HL-60 (cell line): ENCODE measurements at regions not wholly inside any gene's neighbourhood (a gene's known extent, or its start where the extent isn't known, plus 50 kb on each side); places are given as distances from the start of the nearest gene placed in this dataset.
"Not testable (repeated sequence)": the region's sequence is repeated elsewhere in the genome, so short reads cannot be mapped to it uniquely, and the experiment has no call there.

Source experiments
- DNase-seq, 2 experiments: peaks; one replicate each; pipeline ENCODE4 v3.0.0-alpha.2; 2010 to 2020; ENCODE audit warnings: low read depth in 1 of 2, low spot score in 1 of 2
- H3K27ac ChIP-seq: fragments of 250-450 bp; sonication (Bioruptor Pico); replicated peaks from 2 replicates; pipeline ENCODE4 v1.5.1; 2020; ENCODE audit warnings: mild to moderate bottlenecking, moderate library complexity
- H3K27me3 ChIP-seq: fragments of 250-450 bp; sonication (Bioruptor Pico); 2 replicates; pipeline ENCODE4 v1.5.1; 2021; ENCODE audit warnings: mild to moderate bottlenecking, moderate library complexity; ENCODE audit not compliant: insufficient read depth, poor library complexity, severe bottlenecking
- H3K4me3 ChIP-seq: replicated peaks from 2 replicates; pipeline ENCODE4 v1.5.1; 2011; ENCODE audit warnings: mild to moderate bottlenecking, control low read depth, low read length; ENCODE audit not compliant: insufficient read depth

- DNase-seq, H3K27me3 ChIP-seq, H3K27ac ChIP-seq, H3K4me3 ChIP-seq: not testable (repeated sequence)
Observed at GRCh38 chr21:13986996-13987958, 223.5 kb downstream of the LIPI start.

- H3K4me3 ChIP-seq, result not testable (repeated sequence)
Observed at GRCh38 chr21:13985865-13986863, 224.6 kb downstream of the LIPI start.

DNA sequence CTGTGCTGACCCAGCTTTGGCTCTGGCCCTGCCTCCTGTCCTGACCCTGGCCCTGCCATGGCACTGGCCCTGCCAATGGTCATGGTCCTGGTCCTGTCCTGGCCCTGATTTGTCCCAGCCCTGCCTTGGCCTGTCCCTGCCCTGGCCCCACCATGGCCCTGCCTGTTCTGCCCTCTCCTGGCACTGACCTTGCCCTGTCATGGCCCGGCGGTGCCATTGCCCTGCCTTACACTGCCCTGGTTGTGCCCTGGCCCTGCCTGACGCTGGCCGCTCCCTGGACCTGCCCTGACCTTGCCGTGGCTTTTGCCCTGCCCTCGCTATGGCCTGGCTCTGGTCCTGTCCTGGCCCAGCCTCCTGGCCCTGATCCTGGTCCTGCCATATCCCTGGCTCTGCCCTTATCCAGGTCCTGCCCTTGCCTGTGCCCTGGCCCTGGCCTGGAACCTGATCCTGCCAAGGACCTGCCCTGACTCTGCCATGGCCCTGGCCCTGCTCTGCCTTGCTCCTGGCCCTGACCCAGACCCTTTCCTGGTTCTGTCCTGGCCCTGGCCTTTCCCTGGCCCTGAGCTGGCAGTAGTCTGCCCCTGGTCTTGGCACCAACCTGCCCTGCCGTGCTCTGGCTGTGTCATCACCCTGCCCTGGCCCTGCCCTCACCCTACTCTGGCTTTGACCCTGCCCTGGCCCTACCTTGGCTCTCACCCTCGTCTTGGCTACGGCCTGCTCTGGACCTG, 225.5 kb downstream of the LIPI start:
- not testable (repeated sequence) for H3K27me3 ChIP-seq, H3K27ac ChIP-seq, DNase-seq, H3K4me3 ChIP-seq

More at GRCh38 chr21:13985865-13986863, 224.6 kb downstream of the LIPI start:
- DNase-seq, H3K27ac ChIP-seq, H3K27me3 ChIP-seq: not testable (repeated sequence)

- not testable (repeated sequence) for H3K4me3 ChIP-seq, DNase-seq, H3K27me3 ChIP-seq, H3K27ac ChIP-seq
Observed at GRCh38 chr21:13984728-13985127, 226.0 kb downstream of the LIPI start.

GRCh38 chr21:13981176-13982087, 229.3 kb downstream of the LIPI start:
- not testable (repeated sequence) for DNase-seq, H3K4me3 ChIP-seq, H3K27me3 ChIP-seq, H3K27ac ChIP-seq

GRCh38 chr21:13980115-13980662, 230.6 kb downstream of the LIPI start:
- not testable (repeated sequence) for H3K4me3 ChIP-seq, H3K27me3 ChIP-seq, DNase-seq, H3K27ac ChIP-seq

- H3K27ac ChIP-seq, H3K4me3 ChIP-seq, H3K27me3 ChIP-seq, DNase-seq: not testable (repeated sequence)
Observed at GRCh38 chr21:13979608-13980007, 231.1 kb downstream of the LIPI start.

GRCh38 chr21:13974582-13974981, 236.2 kb downstream of the LIPI start:
- H3K27me3 ChIP-seq, DNase-seq, H3K27ac ChIP-seq, H3K4me3 ChIP-seq: not testable (repeated sequence)

GRCh38 chr21:13969853-13970252, 240.9 kb downstream of the LIPI start:
- not testable (repeated sequence) for H3K27ac ChIP-seq, DNase-seq, H3K4me3 ChIP-seq

GRCh38 chr21:13969002-13969401, 241.8 kb downstream of the LIPI start:
- not testable (repeated sequence) for H3K27ac ChIP-seq, DNase-seq, H3K4me3 ChIP-seq, H3K27me3 ChIP-seq

More at GRCh38 chr21:13969853-13970252, 240.9 kb downstream of the LIPI start:
- H3K27me3 ChIP-seq, result not testable (repeated sequence)

- not testable (repeated sequence) for H3K27ac ChIP-seq, DNase-seq, H3K4me3 ChIP-seq, H3K27me3 ChIP-seq
Observed at GRCh38 chr21:13963259-13963658, 247.5 kb downstream of the LIPI start.
